Neural crest cell (in vitro differentiated cells): ENCODE measurements at regions not wholly inside any gene's neighbourhood (a gene's known extent, or its start where the extent isn't known, plus 50 kb on each side); places are given as distances from the start of the nearest gene placed in this dataset.

Experiments used
- DNase-seq: peaks from one replicate; pipeline ENCODE4 v3.0.0; 2021; ENCODE audit warnings: low read depth, mixed read lengths, low spot score
- H3K27ac Mint-ChIP-seq: one replicate; pipeline ENCODE4 v1.8.0; 2021; ENCODE audit warnings: mild to moderate bottlenecking, mixed read lengths; ENCODE audit not compliant: unreplicated experiment
- H3K27me3 Mint-ChIP-seq: 2 replicates; pipeline ENCODE4 v1.8.0; 2021; ENCODE audit warnings: low read depth, mild to moderate bottlenecking, mixed read lengths
- H3K36me3 Mint-ChIP-seq: 2 replicates; pipeline ENCODE4 v1.8.0; 2021; ENCODE audit warnings: low read depth, mild to moderate bottlenecking, mixed read lengths
- H3K4me1 Mint-ChIP-seq: 2 replicates; pipeline ENCODE4 v1.8.0; 2021; ENCODE audit warnings: mixed read lengths
- H3K4me3 Mint-ChIP-seq: one replicate; pipeline ENCODE4 v1.8.0; 2021; ENCODE audit warnings: mild to moderate bottlenecking, mixed read lengths
- H3K9me3 Mint-ChIP-seq: 2 replicates; pipeline ENCODE4 v1.8.0; 2021; ENCODE audit warnings: mixed read lengths
- CTCF ChIP-seq: fragments of 200-600 bp; sonication (generic); conservative IDR thresholded peaks from 2 replicates; pipeline ENCODE4 v1.5.0; 2021; ENCODE audit warnings: antibody characterized with exemption, mild to moderate bottlenecking

GRCh38 chr6:117117652-117118051 is 147.7 kb upstream of the VGLL2 start:
- H3K27me3 Mint-ChIP-seq, result peaks cover 27% of the 10 kb centered on the region
- H3K36me3 Mint-ChIP-seq, result peaks cover 2% of the 10 kb centered on the region
- H3K4me3 Mint-ChIP-seq, result no peak overlapping the region
- peaks cover 9% of the 10 kb centered on the region for H3K9me3 Mint-ChIP-seq
- no peak overlapping the region for H3K27ac Mint-ChIP-seq
- DNase-seq, result no peak
- TF ChIP-seq CTCF, result no peak
- peaks cover 12% of the 10 kb centered on the region for H3K4me1 Mint-ChIP-seq

- no peak overlapping the region for H3K4me3 Mint-ChIP-seq
These were observed 146.9 kb upstream of the VGLL2 start for GRCh38 chr6:117118490-117118889.

GRCh38 chr6:117126213-117126612 is 139.1 kb upstream of the VGLL2 start:
- peaks cover 26% of the 10 kb centered on the region for H3K27me3 Mint-ChIP-seq
- no peak for DNase-seq
- peaks cover 21% of the 10 kb centered on the region for H3K4me1 Mint-ChIP-seq
- H3K36me3 Mint-ChIP-seq, result no peaks in the 10 kb centered on the region
- no peak for TF ChIP-seq CTCF
- H3K9me3 Mint-ChIP-seq, result peaks cover 2% of the 10 kb centered on the region
- no peak overlapping the region for H3K27ac Mint-ChIP-seq
- peak overlapping the region; percentile 34 for H3K4me3 Mint-ChIP-seq

More at GRCh38 chr6:117118490-117118889, 146.9 kb upstream of the VGLL2 start:
- Mint-ChIP-seq H3K27ac (no peak overlapping the region), H3K27me3 (peaks cover 28% of the 10 kb centered on the region), H3K9me3 (peaks cover 6% of the 10 kb centered on the region), H3K4me1 (peaks cover 12% of the 10 kb centered on the region), H3K36me3 (peaks cover 2% of the 10 kb centered on the region)
- no peak for TF ChIP-seq CTCF
- no peak for DNase-seq

GRCh38 chr6:117128052-117128451 is 137.3 kb upstream of the VGLL2 start:
- Mint-ChIP-seq H3K4me3 (no peak overlapping the region), H3K27me3 (peaks cover 18% of the 10 kb centered on the region), H3K36me3 (no peaks in the 10 kb centered on the region), H3K4me1 (peaks cover 21% of the 10 kb centered on the region), H3K9me3 (peaks cover 2% of the 10 kb centered on the region), H3K27ac (no peak overlapping the region)
- no peak for TF ChIP-seq CTCF
- DNase-seq, result no peak

GRCh38 chr6:117130125-117130524 is 135.2 kb upstream of the VGLL2 start:
- H3K4me1 Mint-ChIP-seq, result peaks cover 20% of the 10 kb centered on the region
- H3K27ac Mint-ChIP-seq, result no peak overlapping the region
- TF ChIP-seq CTCF, result no peak
- H3K27me3 Mint-ChIP-seq, result peaks cover 3% of the 10 kb centered on the region
- H3K9me3 Mint-ChIP-seq, result no peaks in the 10 kb centered on the region
- H3K4me3 Mint-ChIP-seq, result no peak overlapping the region
- no peaks in the 10 kb centered on the region for H3K36me3 Mint-ChIP-seq
- no peak for DNase-seq

- Mint-ChIP-seq H3K4me1 (no peaks in the 10 kb centered on the region), H3K4me3 (no peak overlapping the region), H3K27ac (no peak overlapping the region), H3K36me3 (no peaks in the 10 kb centered on the region), H3K9me3 (no peaks in the 10 kb centered on the region), H3K27me3 (no peaks in the 10 kb centered on the region)
- DNase-seq, result no peak
- no peak for TF ChIP-seq CTCF
These were observed 128.7 kb upstream of the VGLL2 start for GRCh38 chr6:117136702-117137101.
